ENCODE measurements at regions not wholly inside any gene's neighbourhood (a gene's known extent, or its start where the extent isn't known, plus 50 kb on each side); places are given as distances from the start of the nearest gene placed in this dataset.

GRCh38 chr5:1748271-1748670 lies 51.4 kb downstream of the MRPL36 start:
- Histone ChIP-seq H3K4me3 (ENCODE audit: low read depth, low read length) (no peak overlapping the region), H3K36me3 (ENCODE audit: control insufficient read depth, insufficient read depth, low read length) (no peaks in the 10 kb centered on the region), H3K27me3 (ENCODE audit: control insufficient read depth, insufficient read depth, low read length) (no peaks in the 10 kb centered on the region)
- DNase-seq (ENCODE audit: low read depth): no peak
- TF ChIP-seq CTCF (IDR thresholded peaks at IDR 0.05; ENCODE audit: insufficient read depth, low read length, poor library complexity, severe bottlenecking): no peak

- no peaks in the 10 kb centered on the region for H3K27me3 ChIP-seq (ENCODE audit: control insufficient read depth, insufficient read depth, low read length)
- no peak overlapping the region for H3K4me3 ChIP-seq (ENCODE audit: low read depth, low read length)
- no peak for TF ChIP-seq CTCF (IDR thresholded peaks at IDR 0.05; ENCODE audit: insufficient read depth, low read length, poor library complexity, severe bottlenecking)
- no peak for DNase-seq (ENCODE audit: low read depth)
- no peaks in the 10 kb centered on the region for H3K36me3 ChIP-seq (ENCODE audit: control insufficient read depth, insufficient read depth, low read length)
Measured at GRCh38 chr5:1747803-1748085, 51.9 kb downstream of the MRPL36 start.

- Histone ChIP-seq H3K4me3 (ENCODE audit: low read depth, low read length) (no peak overlapping the region), H3K27me3 (ENCODE audit: control insufficient read depth, insufficient read depth, low read length) (no peaks in the 10 kb centered on the region), H3K36me3 (ENCODE audit: control insufficient read depth, insufficient read depth, low read length) (no peaks in the 10 kb centered on the region)
- no peak for DNase-seq (ENCODE audit: low read depth)
- TF ChIP-seq CTCF (IDR thresholded peaks at IDR 0.05; ENCODE audit: insufficient read depth, low read length, poor library complexity, severe bottlenecking): no peak
Measured at GRCh38 chr5:1747079-1747802, 52.4 kb downstream of the MRPL36 start.

- Histone ChIP-seq H3K4me3 (ENCODE audit: low read depth, low read length) (no peak overlapping the region), H3K36me3 (ENCODE audit: control insufficient read depth, insufficient read depth, low read length) (no peaks in the 10 kb centered on the region), H3K27me3 (ENCODE audit: control insufficient read depth, insufficient read depth, low read length) (no peaks in the 10 kb centered on the region)
- no peak for DNase-seq (ENCODE audit: low read depth)
- no peak for TF ChIP-seq CTCF (IDR thresholded peaks at IDR 0.05; ENCODE audit: insufficient read depth, low read length, poor library complexity, severe bottlenecking)
Measured at GRCh38 chr5:1746371-1747078, 53.1 kb downstream of the MRPL36 start.

GRCh38 chr5:1745796-1746370 lies 53.8 kb downstream of the MRPL36 start:
- H3K27me3 ChIP-seq (ENCODE audit: control insufficient read depth, insufficient read depth, low read length): no peaks in the 10 kb centered on the region
- no peak overlapping the region for H3K4me3 ChIP-seq (ENCODE audit: low read depth, low read length)
- no peak for TF ChIP-seq CTCF (IDR thresholded peaks at IDR 0.05; ENCODE audit: insufficient read depth, low read length, poor library complexity, severe bottlenecking)
- DNase-seq (ENCODE audit: low read depth): no peak
- no peaks in the 10 kb centered on the region for H3K36me3 ChIP-seq (ENCODE audit: control insufficient read depth, insufficient read depth, low read length)

Data from kidney epithelial cell (primary cell).